ENCODE measurements at regions not wholly inside any gene's neighbourhood (a gene's known extent, or its start where the extent isn't known, plus 50 kb on each side); places are given as distances from the start of the nearest gene placed in this dataset.

DNA sequence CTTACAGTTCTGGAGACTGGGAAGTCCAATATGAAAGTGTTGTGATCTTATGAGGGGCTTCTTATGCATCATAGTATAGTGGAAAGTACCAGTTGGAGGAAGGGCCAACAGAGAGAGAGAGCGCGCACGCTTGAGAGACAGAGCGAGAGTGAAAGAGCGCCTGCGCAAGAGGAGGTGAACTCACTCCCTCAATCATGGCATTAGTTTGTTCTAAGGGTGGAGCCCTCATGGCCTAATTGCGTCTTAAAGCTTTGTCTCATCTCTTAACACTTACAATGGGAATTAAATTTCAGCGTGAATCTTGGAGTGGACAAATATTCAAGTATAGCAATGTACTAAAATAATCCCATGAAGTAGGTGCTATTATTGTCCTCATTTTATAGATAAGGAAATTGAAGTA is 303.2 kb downstream of the OSTF1 start:
- Histone ChIP-seq H3K36me3 (ENCODE audit: control insufficient read depth, insufficient read depth, low read length) (no peaks in the 10 kb centered on the region), H3K4me3 (ENCODE audit: insufficient read depth, low read depth, low read length, poor library complexity, severe bottlenecking) (no peak overlapping the region), H3K27me3 (replicated peaks; ENCODE audit: control insufficient read depth, insufficient read depth, low read length, poor library complexity, severe bottlenecking) (no peaks in the 10 kb centered on the region), H3K9me3 (ENCODE audit: control insufficient read depth, low read length) (no peaks in the 10 kb centered on the region), H3K4me1 (ENCODE audit: control insufficient read depth, insufficient read depth, low read length, poor library complexity, severe bottlenecking) (no peaks in the 10 kb centered on the region), H3K27ac (ENCODE audit: insufficient read depth, low read length, poor library complexity, severe bottlenecking) (no peak overlapping the region)
- DNase-seq = no peak

DNA sequence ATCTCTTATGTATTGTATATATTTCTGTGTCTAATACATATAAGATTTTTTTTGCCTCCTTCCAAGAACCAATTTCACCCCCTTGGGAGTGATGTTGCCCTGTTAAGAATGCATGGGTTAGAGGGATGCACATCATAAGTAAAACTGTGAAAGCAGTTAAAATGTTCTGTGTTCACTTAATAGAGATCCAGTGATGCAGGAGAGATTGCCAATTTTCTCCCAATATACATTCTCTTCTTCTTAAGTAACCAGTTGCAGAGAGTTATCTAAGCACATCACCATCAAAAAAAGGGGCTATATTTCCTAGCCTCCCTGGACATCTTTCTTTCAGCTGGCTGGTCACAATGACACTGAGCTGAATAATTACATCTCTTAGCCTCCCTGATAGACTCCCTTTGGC is 307.0 kb downstream of the OSTF1 start:
- Histone ChIP-seq H3K36me3 (ENCODE audit: control insufficient read depth, insufficient read depth, low read length) (no peaks in the 10 kb centered on the region), H3K9me3 (ENCODE audit: control insufficient read depth, low read length) (no peaks in the 10 kb centered on the region), H3K4me3 (ENCODE audit: insufficient read depth, low read depth, low read length, poor library complexity, severe bottlenecking) (no peak overlapping the region), H3K27ac (ENCODE audit: insufficient read depth, low read length, poor library complexity, severe bottlenecking) (no peak overlapping the region), H3K27me3 (replicated peaks; ENCODE audit: control insufficient read depth, insufficient read depth, low read length, poor library complexity, severe bottlenecking) (peaks cover under 1% of the 10 kb centered on the region), H3K4me1 (ENCODE audit: control insufficient read depth, insufficient read depth, low read length, poor library complexity, severe bottlenecking) (no peaks in the 10 kb centered on the region)
- DNase-seq = no peak

DNA sequence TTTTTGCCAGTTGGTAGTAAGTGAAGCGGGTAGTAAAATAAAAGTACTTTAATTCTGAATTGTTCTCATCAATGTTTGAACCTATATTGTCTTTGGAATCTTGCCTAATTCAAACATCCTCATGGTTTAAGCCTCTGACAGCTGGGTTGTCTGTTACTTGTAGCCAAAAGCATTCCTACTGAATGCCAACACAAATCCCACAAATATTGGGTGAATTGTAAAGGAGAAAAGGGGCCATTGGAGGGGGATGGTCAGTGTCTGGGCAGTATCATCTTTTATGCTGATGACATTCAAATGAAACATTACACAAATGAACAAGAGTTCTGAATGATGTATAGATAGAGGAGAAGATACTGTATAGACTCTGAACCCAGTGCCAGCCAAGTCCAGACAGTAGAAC is 309.5 kb downstream of the OSTF1 start:
- H3K9me3 ChIP-seq (ENCODE audit: control insufficient read depth, low read length) = no peaks in the 10 kb centered on the region
- H3K4me1 ChIP-seq (ENCODE audit: control insufficient read depth, insufficient read depth, low read length, poor library complexity, severe bottlenecking) = no peaks in the 10 kb centered on the region
- no peak overlapping the region for H3K4me3 ChIP-seq (ENCODE audit: insufficient read depth, low read depth, low read length, poor library complexity, severe bottlenecking)
- no peaks in the 10 kb centered on the region for H3K36me3 ChIP-seq (ENCODE audit: control insufficient read depth, insufficient read depth, low read length)
- H3K27ac ChIP-seq (ENCODE audit: insufficient read depth, low read length, poor library complexity, severe bottlenecking) = no peak overlapping the region
- peaks cover 3% of the 10 kb centered on the region for H3K27me3 ChIP-seq (replicated peaks; ENCODE audit: control insufficient read depth, insufficient read depth, low read length, poor library complexity, severe bottlenecking)
- no peak for DNase-seq

DNA sequence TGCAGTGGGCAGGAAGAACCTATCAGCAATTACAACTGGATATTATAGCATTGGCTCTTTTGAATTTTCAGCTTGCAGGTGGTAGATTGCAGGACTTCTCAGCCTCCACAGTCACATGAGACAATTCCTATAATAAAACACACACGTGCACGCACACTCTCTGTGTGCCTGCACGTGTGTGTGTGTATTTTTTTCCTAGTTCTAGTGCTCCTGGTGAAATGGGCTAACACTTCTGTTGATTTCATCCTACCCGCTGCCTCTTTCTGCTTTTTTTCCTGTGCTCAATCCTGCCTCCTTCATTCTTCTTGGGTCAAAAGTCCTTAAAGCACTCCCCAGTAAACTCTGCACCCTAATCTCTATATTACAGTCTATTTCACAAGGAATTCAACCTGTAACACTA is 320.1 kb downstream of the OSTF1 start:
- Histone ChIP-seq H3K36me3 (ENCODE audit: control insufficient read depth, insufficient read depth, low read length) (no peaks in the 10 kb centered on the region), H3K4me1 (ENCODE audit: control insufficient read depth, insufficient read depth, low read length, poor library complexity, severe bottlenecking) (no peaks in the 10 kb centered on the region), H3K27me3 (replicated peaks; ENCODE audit: control insufficient read depth, insufficient read depth, low read length, poor library complexity, severe bottlenecking) (no peaks in the 10 kb centered on the region), H3K4me3 (ENCODE audit: insufficient read depth, low read depth, low read length, poor library complexity, severe bottlenecking) (no peak overlapping the region), H3K9me3 (ENCODE audit: control insufficient read depth, low read length) (no peaks in the 10 kb centered on the region), H3K27ac (ENCODE audit: insufficient read depth, low read length, poor library complexity, severe bottlenecking) (no peak overlapping the region)
- no peak for DNase-seq

- Histone ChIP-seq H3K36me3 (ENCODE audit: control insufficient read depth, insufficient read depth, low read length) (no peaks in the 10 kb centered on the region), H3K27me3 (replicated peaks; ENCODE audit: control insufficient read depth, insufficient read depth, low read length, poor library complexity, severe bottlenecking) (no peaks in the 10 kb centered on the region), H3K4me3 (ENCODE audit: insufficient read depth, low read depth, low read length, poor library complexity, severe bottlenecking) (no peak overlapping the region), H3K9me3 (ENCODE audit: control insufficient read depth, low read length) (no peaks in the 10 kb centered on the region), H3K4me1 (ENCODE audit: control insufficient read depth, insufficient read depth, low read length, poor library complexity, severe bottlenecking) (no peaks in the 10 kb centered on the region), H3K27ac (ENCODE audit: insufficient read depth, low read length, poor library complexity, severe bottlenecking) (no peak overlapping the region)
- DNase-seq = no peak
Measured at GRCh38 chr9:75410405-75410804, 322.1 kb downstream of the OSTF1 start.

- no peak overlapping the region for H3K27ac ChIP-seq (ENCODE audit: insufficient read depth, low read length, poor library complexity, severe bottlenecking)
- no peaks in the 10 kb centered on the region for H3K27me3 ChIP-seq (replicated peaks; ENCODE audit: control insufficient read depth, insufficient read depth, low read length, poor library complexity, severe bottlenecking)
- no peaks in the 10 kb centered on the region for H3K36me3 ChIP-seq (ENCODE audit: control insufficient read depth, insufficient read depth, low read length)
- no peak for DNase-seq
- H3K4me1 ChIP-seq (ENCODE audit: control insufficient read depth, insufficient read depth, low read length, poor library complexity, severe bottlenecking) = no peaks in the 10 kb centered on the region
- H3K4me3 ChIP-seq (ENCODE audit: insufficient read depth, low read depth, low read length, poor library complexity, severe bottlenecking) = no peak overlapping the region
- H3K9me3 ChIP-seq (ENCODE audit: control insufficient read depth, low read length) = no peaks in the 10 kb centered on the region
Measured at GRCh38 chr9:75414371-75415160, 326.3 kb downstream of the OSTF1 start.

GRCh38 chr9:75417471-75417870 is 329.2 kb downstream of the OSTF1 start:
- H3K4me3 ChIP-seq (ENCODE audit: insufficient read depth, low read depth, low read length, poor library complexity, severe bottlenecking) = no peak overlapping the region
- H3K9me3 ChIP-seq (ENCODE audit: control insufficient read depth, low read length) = no peaks in the 10 kb centered on the region
- no peaks in the 10 kb centered on the region for H3K27me3 ChIP-seq (replicated peaks; ENCODE audit: control insufficient read depth, insufficient read depth, low read length, poor library complexity, severe bottlenecking)
- no peaks in the 10 kb centered on the region for H3K4me1 ChIP-seq (ENCODE audit: control insufficient read depth, insufficient read depth, low read length, poor library complexity, severe bottlenecking)
- H3K36me3 ChIP-seq (ENCODE audit: control insufficient read depth, insufficient read depth, low read length) = no peaks in the 10 kb centered on the region
- DNase-seq = no peak
- H3K27ac ChIP-seq (ENCODE audit: insufficient read depth, low read length, poor library complexity, severe bottlenecking) = no peak overlapping the region

- no peaks in the 10 kb centered on the region for H3K27me3 ChIP-seq (replicated peaks; ENCODE audit: control insufficient read depth, insufficient read depth, low read length, poor library complexity, severe bottlenecking)
- no peaks in the 10 kb centered on the region for H3K36me3 ChIP-seq (ENCODE audit: control insufficient read depth, insufficient read depth, low read length)
- no peak overlapping the region for H3K27ac ChIP-seq (ENCODE audit: insufficient read depth, low read length, poor library complexity, severe bottlenecking)
- DNase-seq = no peak
- H3K4me1 ChIP-seq (ENCODE audit: control insufficient read depth, insufficient read depth, low read length, poor library complexity, severe bottlenecking) = no peaks in the 10 kb centered on the region
- no peak overlapping the region for H3K4me3 ChIP-seq (ENCODE audit: insufficient read depth, low read depth, low read length, poor library complexity, severe bottlenecking)
- H3K9me3 ChIP-seq (ENCODE audit: control insufficient read depth, low read length) = no peaks in the 10 kb centered on the region
Measured at GRCh38 chr9:75418518-75418917, 330.2 kb downstream of the OSTF1 start.

GRCh38 chr9:75422944-75423522 is 334.7 kb downstream of the OSTF1 start:
- Histone ChIP-seq H3K27me3 (replicated peaks; ENCODE audit: control insufficient read depth, insufficient read depth, low read length, poor library complexity, severe bottlenecking) (no peaks in the 10 kb centered on the region), H3K36me3 (ENCODE audit: control insufficient read depth, insufficient read depth, low read length) (no peaks in the 10 kb centered on the region), H3K4me1 (ENCODE audit: control insufficient read depth, insufficient read depth, low read length, poor library complexity, severe bottlenecking) (no peaks in the 10 kb centered on the region), H3K27ac (ENCODE audit: insufficient read depth, low read length, poor library complexity, severe bottlenecking) (no peak overlapping the region), H3K9me3 (ENCODE audit: control insufficient read depth, low read length) (no peaks in the 10 kb centered on the region), H3K4me3 (ENCODE audit: insufficient read depth, low read depth, low read length, poor library complexity, severe bottlenecking) (no peak overlapping the region)
- no peak for DNase-seq

GRCh38 chr9:75429531-75430475 is 341.5 kb downstream of the OSTF1 start:
- no peak for DNase-seq
- Histone ChIP-seq H3K27ac (ENCODE audit: insufficient read depth, low read length, poor library complexity, severe bottlenecking) (no peak overlapping the region), H3K4me3 (ENCODE audit: insufficient read depth, low read depth, low read length, poor library complexity, severe bottlenecking) (no peak overlapping the region), H3K9me3 (ENCODE audit: control insufficient read depth, low read length) (no peaks in the 10 kb centered on the region), H3K36me3 (ENCODE audit: control insufficient read depth, insufficient read depth, low read length) (no peaks in the 10 kb centered on the region), H3K27me3 (replicated peaks; ENCODE audit: control insufficient read depth, insufficient read depth, low read length, poor library complexity, severe bottlenecking) (no peaks in the 10 kb centered on the region), H3K4me1 (ENCODE audit: control insufficient read depth, insufficient read depth, low read length, poor library complexity, severe bottlenecking) (no peaks in the 10 kb centered on the region)

Data from effector memory CD4-positive, alpha-beta T cell (primary cell).